ENCODE measurements at regions not wholly inside any gene's neighbourhood (a gene's known extent, or its start where the extent isn't known, plus 50 kb on each side); places are given as distances from the start of the nearest gene placed in this dataset.

DNA sequence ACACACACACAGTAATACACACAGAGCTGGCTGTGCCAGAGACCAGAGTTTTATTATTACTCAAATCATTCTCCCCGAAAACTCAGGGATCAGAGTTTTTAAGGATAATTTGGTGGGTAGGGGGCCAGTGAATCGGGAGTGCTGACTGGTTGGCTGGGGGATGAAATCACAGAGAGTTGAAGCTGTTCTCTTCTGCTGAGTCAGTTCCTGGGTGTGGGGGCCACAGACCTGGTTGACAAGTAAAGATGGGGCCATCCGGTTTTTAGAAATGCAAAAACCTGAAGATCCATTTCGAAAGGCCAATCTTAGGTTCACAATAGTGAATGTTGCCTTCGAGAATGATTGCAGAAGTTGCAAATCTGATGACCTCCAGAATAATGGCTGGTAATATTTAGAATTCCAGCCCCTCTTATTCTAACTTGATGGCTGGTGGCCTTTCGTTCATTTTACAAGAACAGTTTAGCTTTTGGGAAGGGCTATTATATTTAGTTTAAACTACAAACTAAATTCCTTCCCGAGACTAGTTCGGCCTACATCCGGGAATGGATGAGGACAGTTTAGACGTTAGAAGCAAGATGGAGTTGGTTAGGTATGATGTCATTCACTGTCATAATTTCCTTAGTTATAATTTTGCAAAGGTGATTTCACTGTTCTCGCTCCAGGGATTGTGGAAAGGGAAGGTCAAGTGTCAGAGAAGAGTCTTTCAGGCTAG is 123.2 kb downstream of the KCNJ18 start:
- H3K4me3 ChIP-seq (ENCODE audit: low read depth in 1 of 3, low read length in 3 of 3), result no peak overlapping the region
- H3K27ac ChIP-seq (ENCODE audit: low read depth in 1 of 2, low read length in 2 of 2), result no peak overlapping the region
- H3K9me3 ChIP-seq (ENCODE audit: control insufficient read depth in 4 of 4, low read length in 3 of 4), result peaks cover 0 to 2% (median 0%) of the 10 kb centered on the region in 4 donors
- H3K36me3 ChIP-seq (ENCODE audit: control insufficient read depth in 4 of 4, insufficient read depth in 3 of 4, low read depth in 1 of 4, low read length in 3 of 4), result no peaks in the 10 kb centered on the region
- H3K4me1 ChIP-seq (ENCODE audit: control insufficient read depth in 4 of 4, insufficient read depth in 4 of 4, low read length in 3 of 4), result no peaks in the 10 kb centered on the region
- TF ChIP-seq, protein P1, sequence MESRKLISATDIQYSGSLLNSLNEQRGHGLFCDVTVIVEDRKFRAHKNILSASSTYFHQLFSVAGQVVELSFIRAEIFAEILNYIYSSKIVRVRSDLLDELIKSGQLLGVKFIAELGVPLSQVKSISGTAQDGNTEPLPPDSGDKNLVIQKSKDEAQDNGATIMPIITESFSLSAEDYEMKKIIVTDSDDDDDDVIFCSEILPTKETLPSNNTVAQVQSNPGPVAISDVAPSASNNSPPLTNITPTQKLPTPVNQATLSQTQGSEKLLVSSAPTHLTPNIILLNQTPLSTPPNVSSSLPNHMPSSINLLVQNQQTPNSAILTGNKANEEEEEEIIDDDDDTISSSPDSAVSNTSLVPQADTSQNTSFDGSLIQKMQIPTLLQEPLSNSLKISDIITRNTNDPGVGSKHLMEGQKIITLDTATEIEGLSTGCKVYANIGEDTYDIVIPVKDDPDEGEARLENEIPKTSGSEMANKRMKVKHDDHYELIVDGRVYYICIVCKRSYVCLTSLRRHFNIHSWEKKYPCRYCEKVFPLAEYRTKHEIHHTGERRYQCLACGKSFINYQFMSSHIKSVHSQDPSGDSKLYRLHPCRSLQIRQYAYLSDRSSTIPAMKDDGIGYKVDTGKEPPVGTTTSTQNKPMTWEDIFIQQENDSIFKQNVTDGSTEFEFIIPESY (IDR thresholded peaks at IDR 0.05), result no peak
- TF ChIP-seq, protein P2, sequence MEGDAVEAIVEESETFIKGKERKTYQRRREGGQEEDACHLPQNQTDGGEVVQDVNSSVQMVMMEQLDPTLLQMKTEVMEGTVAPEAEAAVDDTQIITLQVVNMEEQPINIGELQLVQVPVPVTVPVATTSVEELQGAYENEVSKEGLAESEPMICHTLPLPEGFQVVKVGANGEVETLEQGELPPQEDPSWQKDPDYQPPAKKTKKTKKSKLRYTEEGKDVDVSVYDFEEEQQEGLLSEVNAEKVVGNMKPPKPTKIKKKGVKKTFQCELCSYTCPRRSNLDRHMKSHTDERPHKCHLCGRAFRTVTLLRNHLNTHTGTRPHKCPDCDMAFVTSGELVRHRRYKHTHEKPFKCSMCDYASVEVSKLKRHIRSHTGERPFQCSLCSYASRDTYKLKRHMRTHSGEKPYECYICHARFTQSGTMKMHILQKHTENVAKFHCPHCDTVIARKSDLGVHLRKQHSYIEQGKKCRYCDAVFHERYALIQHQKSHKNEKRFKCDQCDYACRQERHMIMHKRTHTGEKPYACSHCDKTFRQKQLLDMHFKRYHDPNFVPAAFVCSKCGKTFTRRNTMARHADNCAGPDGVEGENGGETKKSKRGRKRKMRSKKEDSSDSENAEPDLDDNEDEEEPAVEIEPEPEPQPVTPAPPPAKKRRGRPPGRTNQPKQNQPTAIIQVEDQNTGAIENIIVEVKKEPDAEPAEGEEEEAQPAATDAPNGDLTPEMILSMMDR (IDR thresholded peaks at IDR 0.05; ENCODE audit: low read depth, low read length, missing input control), result no peak
- TF ChIP-seq FOXA1 (IDR thresholded peaks at IDR 0.05) (no peak), RXRA (IDR thresholded peaks at IDR 0.05) (no peak), GABPA (IDR thresholded peaks at IDR 0.05 in 1 of 2, conservative IDR thresholded peaks at IDR 0.05 in 1 of 2) (no peak), SP1 (IDR thresholded peaks at IDR 0.05) (no peak), HNF4A (conservative IDR thresholded peaks at IDR 0.05) (no peak), YY1 (IDR thresholded peaks at IDR 0.05) (no peak), NR2F2 (IDR thresholded peaks at IDR 0.05) (no peak), HNF4G (IDR thresholded peaks at IDR 0.05) (no peak)
- TF ChIP-seq, protein P3, sequence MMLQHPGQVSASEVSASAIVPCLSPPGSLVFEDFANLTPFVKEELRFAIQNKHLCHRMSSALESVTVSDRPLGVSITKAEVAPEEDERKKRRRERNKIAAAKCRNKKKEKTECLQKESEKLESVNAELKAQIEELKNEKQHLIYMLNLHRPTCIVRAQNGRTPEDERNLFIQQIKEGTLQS (IDR thresholded peaks at IDR 0.05), result no peak
- TF ChIP-seq, protein P4, sequence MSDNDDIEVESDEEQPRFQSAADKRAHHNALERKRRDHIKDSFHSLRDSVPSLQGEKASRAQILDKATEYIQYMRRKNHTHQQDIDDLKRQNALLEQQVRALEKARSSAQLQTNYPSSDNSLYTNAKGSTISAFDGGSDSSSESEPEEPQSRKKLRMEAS (IDR thresholded peaks at IDR 0.05), result no peak
- no peaks in the 10 kb centered on the region for H3K27me3 ChIP-seq (ENCODE audit: control insufficient read depth in 4 of 4, insufficient read depth in 4 of 4, low read length in 3 of 4)
- 76% methylated on average over 11 of the region's 11 CpGs for WGBS
- DNase-seq (ENCODE audit: low spot score), result no peak
- H3K9ac ChIP-seq (ENCODE audit: low read depth in 1 of 2, low read length in 2 of 2), result no peak overlapping the region

DNA sequence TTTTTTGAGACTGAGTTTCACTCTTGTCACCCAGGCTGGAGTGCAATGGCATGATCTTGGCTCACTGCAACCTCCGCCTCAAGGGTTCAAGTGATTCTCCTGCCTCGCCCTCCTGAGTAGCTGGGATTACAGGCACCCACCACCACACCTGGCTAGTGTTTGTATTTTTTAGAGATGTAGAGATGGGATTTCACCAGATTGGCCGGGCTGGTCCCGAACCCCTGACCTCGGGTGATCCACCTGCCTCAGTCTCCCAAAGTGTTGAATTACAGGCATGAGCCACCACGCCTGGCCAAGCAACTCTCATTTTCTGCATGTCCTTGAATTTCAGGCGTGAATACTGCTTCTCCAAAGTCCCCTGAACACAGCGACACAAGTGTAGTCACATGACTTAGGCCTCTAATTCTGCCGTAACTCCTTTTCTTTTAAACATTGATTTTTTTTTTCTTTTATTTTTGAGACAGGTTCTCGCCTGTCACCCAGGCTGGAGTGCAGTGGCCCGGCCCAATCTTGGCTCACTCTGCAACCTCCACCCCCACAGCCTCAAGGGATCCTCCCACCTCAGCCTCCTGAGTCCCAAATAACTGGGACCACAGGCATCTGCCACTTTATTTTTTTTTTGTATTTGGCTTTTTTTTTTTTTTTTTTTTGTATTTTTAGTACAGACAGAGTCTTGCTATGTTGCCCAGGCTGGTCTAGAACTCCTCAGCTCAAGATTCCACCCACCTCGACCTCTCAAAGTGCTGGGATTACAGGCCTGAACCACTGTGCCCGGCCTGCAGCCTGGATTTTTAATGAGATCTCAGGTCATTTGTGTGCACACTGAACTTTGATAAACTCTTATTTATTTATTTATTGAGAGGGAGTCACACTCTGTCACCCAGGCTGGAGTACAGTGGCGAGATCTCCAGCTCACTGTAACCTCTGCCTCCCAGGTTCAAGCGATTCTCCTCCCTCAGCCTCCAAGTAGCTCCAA is 124.6 kb downstream of the KCNJ18 start:
- Histone ChIP-seq H3K9me3 (ENCODE audit: control insufficient read depth in 4 of 4, low read length in 3 of 4) (peaks cover 0 to 2% (median 0%) of the 10 kb centered on the region in 4 donors), H3K4me3 (ENCODE audit: low read depth in 1 of 3, low read length in 3 of 3) (no peak overlapping the region), H3K27ac (ENCODE audit: low read depth in 1 of 2, low read length in 2 of 2) (no peak overlapping the region), H3K4me1 (ENCODE audit: control insufficient read depth in 4 of 4, insufficient read depth in 4 of 4, low read length in 3 of 4) (no peaks in the 10 kb centered on the region), H3K9ac (ENCODE audit: low read depth in 1 of 2, low read length in 2 of 2) (no peak overlapping the region), H3K36me3 (ENCODE audit: control insufficient read depth in 4 of 4, insufficient read depth in 3 of 4, low read depth in 1 of 4, low read length in 3 of 4) (no peaks in the 10 kb centered on the region), H3K27me3 (ENCODE audit: control insufficient read depth in 4 of 4, insufficient read depth in 4 of 4, low read length in 3 of 4) (no peaks in the 10 kb centered on the region)
- TF ChIP-seq NR2F2 (IDR thresholded peaks at IDR 0.05) (no peak), RXRA (IDR thresholded peaks at IDR 0.05) (no peak), FOXA1 (IDR thresholded peaks at IDR 0.05) (no peak), YY1 (IDR thresholded peaks at IDR 0.05) (no peak), EGR1 (IDR thresholded peaks at IDR 0.05; ENCODE audit: low read depth in 2 of 2) (no peak), SP1 (IDR thresholded peaks at IDR 0.05) (no peak), GABPA (IDR thresholded peaks at IDR 0.05 in 1 of 2, conservative IDR thresholded peaks at IDR 0.05 in 1 of 2) (no peak), JUND (IDR thresholded peaks at IDR 0.05) (no peak), HNF4A (conservative IDR thresholded peaks at IDR 0.05) (no peak), HNF4G (IDR thresholded peaks at IDR 0.05) (no peak)
- TF ChIP-seq, protein P2 (IDR thresholded peaks at IDR 0.05; ENCODE audit: low read depth, low read length, missing input control), result no peak
- TF ChIP-seq, protein P1 (IDR thresholded peaks at IDR 0.05), result no peak
- no peak for DNase-seq (ENCODE audit: low spot score)
- WGBS, result 75% methylated on average over 15 of the region's 15 CpGs

Data from liver (tissue), 8 donors.